AG10803 (cell line): ENCODE measurements at regions not wholly inside any gene's neighbourhood (a gene's known extent, or its start where the extent isn't known, plus 50 kb on each side); places are given as distances from the start of the nearest gene placed in this dataset.

Experiments used
- DNase-seq: peaks from one replicate; pipeline ENCODE4 v3.0.0; 2010; ENCODE audit warnings: low read depth
- H3K4me3 ChIP-seq: 2 replicates; pipeline ENCODE4 v1.5.1; 2011; ENCODE audit warnings: mild to moderate bottlenecking, low read length, control low read depth
- TF ChIP-seq, protein P1 (sequence below): conservative IDR thresholded peaks from 2 replicates; pipeline ENCODE4 v1.5.1; 2011; ENCODE audit warnings: mild to moderate bottlenecking, low read length, control low read depth, inconsistent platforms

- H3K4me3 ChIP-seq: no peak overlapping the region
- no peak for DNase-seq
- TF ChIP-seq, protein P1, sequence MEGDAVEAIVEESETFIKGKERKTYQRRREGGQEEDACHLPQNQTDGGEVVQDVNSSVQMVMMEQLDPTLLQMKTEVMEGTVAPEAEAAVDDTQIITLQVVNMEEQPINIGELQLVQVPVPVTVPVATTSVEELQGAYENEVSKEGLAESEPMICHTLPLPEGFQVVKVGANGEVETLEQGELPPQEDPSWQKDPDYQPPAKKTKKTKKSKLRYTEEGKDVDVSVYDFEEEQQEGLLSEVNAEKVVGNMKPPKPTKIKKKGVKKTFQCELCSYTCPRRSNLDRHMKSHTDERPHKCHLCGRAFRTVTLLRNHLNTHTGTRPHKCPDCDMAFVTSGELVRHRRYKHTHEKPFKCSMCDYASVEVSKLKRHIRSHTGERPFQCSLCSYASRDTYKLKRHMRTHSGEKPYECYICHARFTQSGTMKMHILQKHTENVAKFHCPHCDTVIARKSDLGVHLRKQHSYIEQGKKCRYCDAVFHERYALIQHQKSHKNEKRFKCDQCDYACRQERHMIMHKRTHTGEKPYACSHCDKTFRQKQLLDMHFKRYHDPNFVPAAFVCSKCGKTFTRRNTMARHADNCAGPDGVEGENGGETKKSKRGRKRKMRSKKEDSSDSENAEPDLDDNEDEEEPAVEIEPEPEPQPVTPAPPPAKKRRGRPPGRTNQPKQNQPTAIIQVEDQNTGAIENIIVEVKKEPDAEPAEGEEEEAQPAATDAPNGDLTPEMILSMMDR: no peak
These were observed 1249.2 kb downstream of the NLGN4Y start for GRCh38 chrY:15773579-15773978.

DNA sequence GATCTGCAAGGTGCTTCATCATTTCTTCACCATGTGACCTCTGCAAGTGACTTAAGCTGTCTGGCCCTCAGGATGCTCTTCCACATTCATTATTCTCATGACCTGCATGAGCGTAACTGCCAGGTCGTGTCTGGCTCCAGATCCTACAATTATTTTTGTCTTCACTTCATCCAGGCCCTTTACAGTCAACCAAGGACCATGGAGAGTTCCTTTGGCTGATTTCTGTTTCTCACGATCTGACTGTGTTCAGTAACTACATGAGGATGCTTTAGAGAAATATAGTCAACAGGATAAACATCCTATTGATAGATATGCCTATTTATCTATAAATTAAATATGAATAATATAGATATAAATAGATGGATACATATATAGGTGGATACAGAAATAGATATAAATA is 1251.6 kb downstream of the NLGN4Y start:
- TF ChIP-seq, protein P1: no peak
- no peak for DNase-seq
- no peak overlapping the region for H3K4me3 ChIP-seq

DNA sequence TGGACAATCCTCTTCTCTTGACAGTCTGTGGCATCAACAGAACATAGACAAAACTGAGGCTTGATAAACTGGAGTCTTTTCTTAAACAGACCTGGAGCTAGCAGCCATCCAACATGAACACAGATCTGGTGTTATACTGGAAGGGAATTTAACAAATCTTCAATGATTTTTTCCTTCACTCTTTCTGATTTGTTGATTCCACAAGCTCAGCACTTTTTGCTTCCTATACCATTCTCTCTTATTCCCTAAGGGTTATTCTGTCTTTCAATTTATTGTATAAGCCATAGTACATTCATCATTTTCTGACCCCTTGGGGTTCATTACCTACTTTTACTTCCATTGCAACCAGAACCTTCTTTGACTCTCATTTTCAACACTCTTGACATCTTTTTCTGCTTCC is 1255.6 kb downstream of the NLGN4Y start:
- TF ChIP-seq, protein P1: no peak
- DNase-seq: no peak
- H3K4me3 ChIP-seq: no peak overlapping the region

GRCh38 chrY:15800021-15800420 is 1275.7 kb downstream of the NLGN4Y start:
- TF ChIP-seq, protein P1: no peak
- DNase-seq: no peak
- H3K4me3 ChIP-seq: no peak overlapping the region

GRCh38 chrY:15805985-15806384 is 1281.7 kb downstream of the NLGN4Y start:
- TF ChIP-seq, protein P1: no peak
- no peak for DNase-seq
- no peak overlapping the region for H3K4me3 ChIP-seq

DNA sequence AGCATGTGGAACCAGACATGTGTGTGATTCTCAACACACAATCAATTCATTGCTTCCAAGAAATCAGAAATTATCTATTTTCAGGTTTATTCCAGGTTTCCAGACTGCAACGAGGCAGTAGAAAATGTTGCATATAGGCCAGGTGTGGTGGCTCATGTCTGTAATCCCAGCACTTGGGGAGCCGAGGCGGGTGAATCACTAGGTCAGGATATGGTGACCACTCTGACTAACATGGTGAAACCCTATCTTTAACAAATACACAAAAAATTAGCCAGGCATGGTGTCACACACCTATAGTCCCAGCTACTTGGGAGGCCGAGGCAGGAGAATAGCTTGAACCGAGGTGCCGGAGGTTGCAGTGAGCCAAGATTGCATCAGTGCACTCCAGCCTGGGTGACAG is 1289.9 kb downstream of the NLGN4Y start:
- no peak for DNase-seq
- TF ChIP-seq, protein P1: no peak
- no peak overlapping the region for H3K4me3 ChIP-seq
